ENCODE measurements at regions not wholly inside any gene's neighbourhood (a gene's known extent, or its start where the extent isn't known, plus 50 kb on each side); places are given as distances from the start of the nearest gene placed in this dataset.
"Not testable (repeated sequence)": the region's sequence is repeated elsewhere in the genome, so short reads cannot be mapped to it uniquely, and the experiment has no call there.

DNA sequence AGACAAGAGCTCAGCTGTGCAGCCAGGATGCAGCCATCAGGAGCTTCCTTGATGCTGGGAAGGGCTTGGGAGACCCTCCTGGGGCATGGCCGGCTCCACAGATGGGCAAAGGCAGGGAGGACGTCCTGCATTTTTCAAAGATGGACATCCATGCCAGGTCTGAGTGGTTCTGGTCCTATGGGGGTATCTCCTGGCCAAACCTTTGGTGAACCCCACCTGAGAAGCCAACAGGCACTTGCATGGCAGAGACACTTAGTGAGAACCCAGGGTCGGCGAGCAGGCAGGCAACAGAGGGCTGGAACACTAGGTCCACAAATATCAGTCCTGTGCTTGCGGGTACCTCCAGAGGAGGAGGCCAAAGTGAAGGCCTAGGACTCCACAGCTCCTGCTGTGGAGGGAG, 70.0 kb downstream of the KCTD15 start:
- Histone ChIP-seq H3K36me3 (no peaks in the 10 kb centered on the region), H3K9me3 (no peaks in the 10 kb centered on the region), H3K4me1 (peaks cover 0 to 20% (median 10%) of the 10 kb centered on the region in 3 donors), H3K27ac (no peak overlapping the region), H3K27me3 (no peaks in the 10 kb centered on the region), H3K4me3 (no peak overlapping the region)
- no CpG with 5 or more reads among the region's 5 CpGs for WGBS, 2 donors (ENCODE audit: low coverage in 1 of 2)
- no peak for ATAC-seq
- no peak for TF ChIP-seq POLR2AphosphoS5 (IDR thresholded peaks at IDR 0.05)
- TF ChIP-seq, protein P1, sequence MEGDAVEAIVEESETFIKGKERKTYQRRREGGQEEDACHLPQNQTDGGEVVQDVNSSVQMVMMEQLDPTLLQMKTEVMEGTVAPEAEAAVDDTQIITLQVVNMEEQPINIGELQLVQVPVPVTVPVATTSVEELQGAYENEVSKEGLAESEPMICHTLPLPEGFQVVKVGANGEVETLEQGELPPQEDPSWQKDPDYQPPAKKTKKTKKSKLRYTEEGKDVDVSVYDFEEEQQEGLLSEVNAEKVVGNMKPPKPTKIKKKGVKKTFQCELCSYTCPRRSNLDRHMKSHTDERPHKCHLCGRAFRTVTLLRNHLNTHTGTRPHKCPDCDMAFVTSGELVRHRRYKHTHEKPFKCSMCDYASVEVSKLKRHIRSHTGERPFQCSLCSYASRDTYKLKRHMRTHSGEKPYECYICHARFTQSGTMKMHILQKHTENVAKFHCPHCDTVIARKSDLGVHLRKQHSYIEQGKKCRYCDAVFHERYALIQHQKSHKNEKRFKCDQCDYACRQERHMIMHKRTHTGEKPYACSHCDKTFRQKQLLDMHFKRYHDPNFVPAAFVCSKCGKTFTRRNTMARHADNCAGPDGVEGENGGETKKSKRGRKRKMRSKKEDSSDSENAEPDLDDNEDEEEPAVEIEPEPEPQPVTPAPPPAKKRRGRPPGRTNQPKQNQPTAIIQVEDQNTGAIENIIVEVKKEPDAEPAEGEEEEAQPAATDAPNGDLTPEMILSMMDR (IDR thresholded peaks at IDR 0.05) = no peak
- no peak for TF ChIP-seq POLR2A (IDR thresholded peaks at IDR 0.05)
- TF ChIP-seq EP300 (IDR thresholded peaks at IDR 0.05) = no peak

- Histone ChIP-seq H3K27ac (peak overlapping the region in 3 of 4 donors; percentile 43 to 58 (median 48)), H3K9me3 (no peaks in the 10 kb centered on the region), H3K27me3 (no peaks in the 10 kb centered on the region), H3K4me1 (peaks cover 0 to 20% (median 10%) of the 10 kb centered on the region in 3 donors), H3K36me3 (no peaks in the 10 kb centered on the region), H3K4me3 (peak overlapping the region in 1 of 2 donors; percentile 19)
- no peak for ATAC-seq
- no peak for TF ChIP-seq POLR2A (IDR thresholded peaks at IDR 0.05)
- TF ChIP-seq, protein P1 (IDR thresholded peaks at IDR 0.05) = no peak
- no peak for TF ChIP-seq POLR2AphosphoS5 (IDR thresholded peaks at IDR 0.05)
- no peak for TF ChIP-seq EP300 (IDR thresholded peaks at IDR 0.05)
- 26 to 32% methylated on average over 9 to 17 of the region's 17 CpGs for WGBS, 2 donors (ENCODE audit: low coverage in 1 of 2)
These were observed 71.5 kb downstream of the KCTD15 start for GRCh38 chr19:33868076-33868735.

DNA sequence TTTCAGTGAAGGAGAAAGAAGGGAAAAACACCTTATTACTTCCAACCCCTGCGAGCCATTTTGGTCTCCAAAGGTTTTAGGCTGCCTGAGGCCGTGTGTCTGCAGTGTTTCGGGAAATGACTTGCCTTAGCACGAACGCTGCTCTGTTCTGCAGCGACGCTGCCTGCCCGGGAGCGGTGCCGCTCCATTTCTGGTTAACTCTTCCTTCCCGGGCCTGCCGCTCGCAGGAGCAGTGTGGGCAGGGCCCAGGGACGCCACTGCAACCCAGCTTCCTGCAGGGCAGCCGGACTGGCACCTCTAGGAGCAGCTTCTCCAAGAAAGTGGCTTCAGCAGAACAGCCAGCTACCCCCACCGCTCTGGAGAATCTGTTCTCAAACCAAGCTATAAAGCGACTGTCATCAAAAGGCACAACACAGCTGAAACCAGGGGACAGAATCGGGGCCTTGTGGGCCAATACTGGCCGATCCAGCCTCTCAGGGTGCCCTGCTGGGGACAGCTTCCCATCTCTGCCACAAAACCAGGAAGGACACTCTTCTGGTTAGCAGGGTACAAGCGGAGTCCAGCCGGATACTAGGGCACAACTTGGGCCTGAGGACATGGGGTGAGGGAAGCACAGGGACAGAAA, 72.2 kb downstream of the KCTD15 start:
- WGBS, 2 donors (ENCODE audit: low coverage in 1 of 2) = 0 to 7% methylated on average over 2 to 3 of the region's 21 CpGs
- Histone ChIP-seq H3K4me3 (peak overlapping the region in 1 of 2 donors; percentile 19), H3K36me3 (no peaks in the 10 kb centered on the region), H3K27ac (peak overlapping the region in 3 of 4 donors; percentile 43 to 58 (median 48)), H3K4me1 (peaks cover 0 to 20% (median 10%) of the 10 kb centered on the region in 3 donors), H3K9me3 (no peaks in the 10 kb centered on the region), H3K27me3 (no peaks in the 10 kb centered on the region)
- peak; percentile 85 for ATAC-seq
- no peak for TF ChIP-seq EP300 (IDR thresholded peaks at IDR 0.05)
- TF ChIP-seq POLR2AphosphoS5 (IDR thresholded peaks at IDR 0.05) = peak; percentile 56
- TF ChIP-seq, protein P1 (IDR thresholded peaks at IDR 0.05) = peak in 1 of 4 experiments; percentile 44
- TF ChIP-seq POLR2A (IDR thresholded peaks at IDR 0.05) = no peak

- not testable (repeated sequence) for H3K36me3 ChIP-seq, ATAC-seq, H3K27me3 ChIP-seq, H3K9me3 ChIP-seq, H3K27ac ChIP-seq, H3K4me3 ChIP-seq
- H3K4me1 ChIP-seq = peaks cover 0 to 20% (median 10%) of the 10 kb centered on the region in 3 donors
- 80% methylated on average over 1 of the region's 1 CpG; no CpG with 5 or more reads in 1 of the 2 donors for WGBS, 2 donors (ENCODE audit: low coverage in 1 of 2)
These were observed 73.7 kb downstream of the KCTD15 start for GRCh38 chr19:33870298-33870932.

DNA sequence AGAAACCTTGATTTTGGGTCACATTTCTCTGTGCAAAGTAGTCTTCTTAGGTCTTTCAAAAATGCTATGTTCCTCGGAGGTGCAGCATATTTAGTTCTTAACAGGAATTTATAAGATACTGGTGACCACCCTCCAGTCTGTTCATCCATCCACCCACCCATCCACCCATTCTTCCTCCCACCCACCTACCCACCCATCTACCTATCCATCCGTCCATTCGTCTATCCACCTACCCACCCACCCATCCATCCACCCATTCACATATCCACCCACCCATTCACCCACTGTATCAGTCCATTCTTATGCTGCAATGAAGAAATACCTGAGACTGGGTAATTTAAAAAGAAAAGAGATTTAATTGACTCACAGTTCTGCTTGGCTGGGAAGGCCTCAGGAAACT, 74.9 kb downstream of the KCTD15 start:
- no peak overlapping the region for H3K4me3 ChIP-seq
- TF ChIP-seq POLR2A (IDR thresholded peaks at IDR 0.05) = no peak
- H3K36me3 ChIP-seq = no peaks in the 10 kb centered on the region
- WGBS, 2 donors (ENCODE audit: low coverage in 1 of 2) = 89 to 95% methylated on average over 2 of the region's 3 CpGs
- H3K4me1 ChIP-seq = peaks cover 0 to 20% (median 10%) of the 10 kb centered on the region in 3 donors
- no peaks in the 10 kb centered on the region for H3K27me3 ChIP-seq
- H3K9me3 ChIP-seq = no peaks in the 10 kb centered on the region
- no peak for ATAC-seq
- no peak overlapping the region for H3K27ac ChIP-seq

Data from gastroesophageal sphincter (tissue), 4 donors.